ENCODE measurements at regions not wholly inside any gene's neighbourhood (a gene's known extent, or its start where the extent isn't known, plus 50 kb on each side); places are given as distances from the start of the nearest gene placed in this dataset.

GRCh38 chr10:121235692-121236091, 362.6 kb downstream of the FGFR2 start:
- no peaks in the 10 kb centered on the region for H3K27me3 ChIP-seq (ENCODE audit: control insufficient read depth in 1 of 2, insufficient read depth in 2 of 2, low read length in 1 of 2)
- no peak for DNase-seq
- intact Hi-C loops (cut with DNase I): no loop called here
- H3K4me3 ChIP-seq (ENCODE audit: low read length in 2 of 2): no peak overlapping the region
- no peaks in the 10 kb centered on the region for H3K36me3 ChIP-seq (ENCODE audit: control insufficient read depth in 1 of 2, insufficient read depth in 2 of 2, low read length in 1 of 2)
- no peaks in the 10 kb centered on the region for H3K4me1 ChIP-seq (ENCODE audit: control insufficient read depth in 1 of 2, insufficient read depth in 2 of 2, low read length in 2 of 2)
- WGBS, 2 donors: 96 to 99% methylated on average over 2 of the region's 2 CpGs
- ATAC-seq (ENCODE audit: low FRiP score): no peak
- peaks cover 1% of the 10 kb centered on the region for H3K9me3 ChIP-seq (ENCODE audit: control insufficient read depth, low read length)
- H3K27ac ChIP-seq (ENCODE audit: low read depth in 1 of 2, low read length in 2 of 2): no peak overlapping the region

GRCh38 chr10:121236621-121237020, 361.6 kb downstream of the FGFR2 start:
- intact Hi-C loops (cut with DNase I): no loop called here
- ATAC-seq (ENCODE audit: low FRiP score): no peak
- Histone ChIP-seq H3K27me3 (ENCODE audit: control insufficient read depth in 1 of 2, insufficient read depth in 2 of 2, low read length in 1 of 2) (no peaks in the 10 kb centered on the region), H3K4me3 (ENCODE audit: low read length in 2 of 2) (no peak overlapping the region), H3K27ac (ENCODE audit: low read depth in 1 of 2, low read length in 2 of 2) (no peak overlapping the region), H3K36me3 (ENCODE audit: control insufficient read depth in 1 of 2, insufficient read depth in 2 of 2, low read length in 1 of 2) (no peaks in the 10 kb centered on the region), H3K4me1 (ENCODE audit: control insufficient read depth in 1 of 2, insufficient read depth in 2 of 2, low read length in 2 of 2) (no peaks in the 10 kb centered on the region), H3K9me3 (ENCODE audit: control insufficient read depth, low read length) (peaks cover 1% of the 10 kb centered on the region)
- WGBS, 2 donors: 77% methylated on average over 4 of the region's 4 CpGs
- DNase-seq: no peak

- Histone ChIP-seq H3K27ac (ENCODE audit: low read depth in 1 of 2, low read length in 2 of 2) (no peak overlapping the region), H3K36me3 (ENCODE audit: control insufficient read depth in 1 of 2, insufficient read depth in 2 of 2, low read length in 1 of 2) (no peaks in the 10 kb centered on the region), H3K27me3 (ENCODE audit: control insufficient read depth in 1 of 2, insufficient read depth in 2 of 2, low read length in 1 of 2) (no peaks in the 10 kb centered on the region), H3K4me1 (ENCODE audit: control insufficient read depth in 1 of 2, insufficient read depth in 2 of 2, low read length in 2 of 2) (no peaks in the 10 kb centered on the region), H3K9me3 (ENCODE audit: control insufficient read depth, low read length) (peaks cover 1% of the 10 kb centered on the region), H3K4me3 (ENCODE audit: low read length in 2 of 2) (no peak overlapping the region)
- ATAC-seq (ENCODE audit: low FRiP score): no peak
- WGBS, 2 donors: 71 to 73% methylated on average over 2 of the region's 2 CpGs
- intact Hi-C loops (cut with DNase I): no loop called here
- no peak for DNase-seq
These were observed 360.5 kb downstream of the FGFR2 start for GRCh38 chr10:121237718-121238117.

GRCh38 chr10:121240011-121240410, 358.2 kb downstream of the FGFR2 start:
- 86 to 93% methylated on average over 4 of the region's 4 CpGs for WGBS, 2 donors
- no peak for ATAC-seq (ENCODE audit: low FRiP score)
- intact Hi-C loops (cut with DNase I): no loop called here
- H3K27me3 ChIP-seq (ENCODE audit: control insufficient read depth in 1 of 2, insufficient read depth in 2 of 2, low read length in 1 of 2): peaks cover 0 to 1% of the 10 kb centered on the region in 2 donors
- H3K4me3 ChIP-seq (ENCODE audit: low read length in 2 of 2): no peak overlapping the region
- no peaks in the 10 kb centered on the region for H3K36me3 ChIP-seq (ENCODE audit: control insufficient read depth in 1 of 2, insufficient read depth in 2 of 2, low read length in 1 of 2)
- no peak overlapping the region for H3K27ac ChIP-seq (ENCODE audit: low read depth in 1 of 2, low read length in 2 of 2)
- peaks cover 1% of the 10 kb centered on the region for H3K9me3 ChIP-seq (ENCODE audit: control insufficient read depth, low read length)
- H3K4me1 ChIP-seq (ENCODE audit: control insufficient read depth in 1 of 2, insufficient read depth in 2 of 2, low read length in 2 of 2): no peaks in the 10 kb centered on the region
- DNase-seq: no peak

- Histone ChIP-seq H3K4me3 (ENCODE audit: low read length in 2 of 2) (no peak overlapping the region), H3K9me3 (ENCODE audit: control insufficient read depth, low read length) (peaks cover 1% of the 10 kb centered on the region), H3K4me1 (ENCODE audit: control insufficient read depth in 1 of 2, insufficient read depth in 2 of 2, low read length in 2 of 2) (no peaks in the 10 kb centered on the region), H3K36me3 (ENCODE audit: control insufficient read depth in 1 of 2, insufficient read depth in 2 of 2, low read length in 1 of 2) (no peaks in the 10 kb centered on the region), H3K27ac (ENCODE audit: low read depth in 1 of 2, low read length in 2 of 2) (no peak overlapping the region), H3K27me3 (ENCODE audit: control insufficient read depth in 1 of 2, insufficient read depth in 2 of 2, low read length in 1 of 2) (peaks cover 0 to 1% of the 10 kb centered on the region in 2 donors)
- intact Hi-C loops (cut with DNase I): no loop called here
- DNase-seq: no peak
- 90% methylated on average over 2 of the region's 2 CpGs for WGBS, 2 donors
- ATAC-seq (ENCODE audit: low FRiP score): no peak
These were observed 357.7 kb downstream of the FGFR2 start for GRCh38 chr10:121240556-121240955.

- Histone ChIP-seq H3K27me3 (ENCODE audit: control insufficient read depth in 1 of 2, insufficient read depth in 2 of 2, low read length in 1 of 2) (peaks cover 0 to 1% of the 10 kb centered on the region in 2 donors), H3K36me3 (ENCODE audit: control insufficient read depth in 1 of 2, insufficient read depth in 2 of 2, low read length in 1 of 2) (no peaks in the 10 kb centered on the region), H3K27ac (ENCODE audit: low read depth in 1 of 2, low read length in 2 of 2) (no peak overlapping the region), H3K9me3 (ENCODE audit: control insufficient read depth, low read length) (peaks cover under 1% of the 10 kb centered on the region), H3K4me3 (ENCODE audit: low read length in 2 of 2) (no peak overlapping the region), H3K4me1 (ENCODE audit: control insufficient read depth in 1 of 2, insufficient read depth in 2 of 2, low read length in 2 of 2) (no peaks in the 10 kb centered on the region)
- ATAC-seq (ENCODE audit: low FRiP score) (no peak), DNase-seq (no peak)
- WGBS, 2 donors: 89% methylated on average over 7 of the region's 7 CpGs
- intact Hi-C loops (cut with DNase I): no loop called here
These were observed 356.9 kb downstream of the FGFR2 start for GRCh38 chr10:121241337-121241736.

GRCh38 chr10:121242741-121243608, 355.3 kb downstream of the FGFR2 start:
- no peak for ATAC-seq (ENCODE audit: low FRiP score)
- intact Hi-C loops (cut with DNase I): no loop called here
- no peak overlapping the region for H3K27ac ChIP-seq (ENCODE audit: low read depth in 1 of 2, low read length in 2 of 2)
- no peaks in the 10 kb centered on the region for H3K36me3 ChIP-seq (ENCODE audit: control insufficient read depth in 1 of 2, insufficient read depth in 2 of 2, low read length in 1 of 2)
- no peak for DNase-seq
- WGBS, 2 donors: 85 to 86% methylated on average over 12 of the region's 12 CpGs
- peaks cover 0 to 1% of the 10 kb centered on the region in 2 donors for H3K27me3 ChIP-seq (ENCODE audit: control insufficient read depth in 1 of 2, insufficient read depth in 2 of 2, low read length in 1 of 2)
- H3K4me1 ChIP-seq (ENCODE audit: control insufficient read depth in 1 of 2, insufficient read depth in 2 of 2, low read length in 2 of 2): no peaks in the 10 kb centered on the region
- H3K4me3 ChIP-seq (ENCODE audit: low read length in 2 of 2): no peak overlapping the region
- H3K9me3 ChIP-seq (ENCODE audit: control insufficient read depth, low read length): no peaks in the 10 kb centered on the region

- no peak for ATAC-seq (ENCODE audit: low FRiP score)
These were observed 354.5 kb downstream of the FGFR2 start for GRCh38 chr10:121243609-121244241.

GRCh38 chr10:121244818-121245217, 353.4 kb downstream of the FGFR2 start:
- intact Hi-C loops (cut with DNase I): no loop called here
- ATAC-seq (ENCODE audit: low FRiP score) (no peak), DNase-seq (no peak)
- Histone ChIP-seq H3K27me3 (ENCODE audit: control insufficient read depth in 1 of 2, insufficient read depth in 2 of 2, low read length in 1 of 2) (peaks cover 0 to 1% of the 10 kb centered on the region in 2 donors), H3K27ac (ENCODE audit: low read depth in 1 of 2, low read length in 2 of 2) (no peak overlapping the region), H3K4me3 (ENCODE audit: low read length in 2 of 2) (no peak overlapping the region), H3K36me3 (ENCODE audit: control insufficient read depth in 1 of 2, insufficient read depth in 2 of 2, low read length in 1 of 2) (no peaks in the 10 kb centered on the region), H3K9me3 (ENCODE audit: control insufficient read depth, low read length) (no peaks in the 10 kb centered on the region), H3K4me1 (ENCODE audit: control insufficient read depth in 1 of 2, insufficient read depth in 2 of 2, low read length in 2 of 2) (no peaks in the 10 kb centered on the region)
- WGBS, 2 donors: 85 to 86% methylated on average over 8 of the region's 8 CpGs

More at GRCh38 chr10:121243609-121244241, 354.5 kb downstream of the FGFR2 start:
- Histone ChIP-seq H3K36me3 (ENCODE audit: control insufficient read depth in 1 of 2, insufficient read depth in 2 of 2, low read length in 1 of 2) (no peaks in the 10 kb centered on the region), H3K4me1 (ENCODE audit: control insufficient read depth in 1 of 2, insufficient read depth in 2 of 2, low read length in 2 of 2) (no peaks in the 10 kb centered on the region), H3K27ac (ENCODE audit: low read depth in 1 of 2, low read length in 2 of 2) (no peak overlapping the region), H3K9me3 (ENCODE audit: control insufficient read depth, low read length) (no peaks in the 10 kb centered on the region), H3K27me3 (ENCODE audit: control insufficient read depth in 1 of 2, insufficient read depth in 2 of 2, low read length in 1 of 2) (peaks cover 0 to 1% of the 10 kb centered on the region in 2 donors), H3K4me3 (ENCODE audit: low read length in 2 of 2) (no peak overlapping the region)
- WGBS, 2 donors: 71 to 82% methylated on average over 2 of the region's 2 CpGs
- no peak for DNase-seq
- intact Hi-C loops (cut with DNase I): no loop called here

All from aorta (tissue), 5 donors.